WTC11 (cell line): ENCODE measurements at regions not wholly inside any gene's neighbourhood (a gene's known extent, or its start where the extent isn't known, plus 50 kb on each side); places are given as distances from the start of the nearest gene placed in this dataset.

Source experiments
- FOXJ3 ChIP-seq: sonication (generic); formaldehyde crosslinking; IDR thresholded peaks from 2 replicates; pipeline ENCODE4 v1.9.0; 2021; ENCODE audit warnings: missing genetic modification reagents, mild to moderate bottlenecking, borderline replicate concordance
- IRF2 ChIP-seq: sonication (generic); formaldehyde crosslinking; IDR thresholded peaks from 2 replicates; pipeline ENCODE4 v1.8.0; 2022; ENCODE audit warnings: low read depth, missing genetic modification reagents, borderline replicate concordance
- NFE2L1 ChIP-seq: sonication (generic); formaldehyde crosslinking; IDR thresholded peaks from 2 replicates; pipeline ENCODE4 v1.8.1; 2023; ENCODE audit warnings: missing genetic modification reagents

- TF ChIP-seq IRF2 (CRISPR knock-in tag) (no peak), FOXJ3 (no peak), NFE2L1 (CRISPR knock-in tag) (no peak)
Measured at GRCh38 chr5:89537800-89538199, 654.8 kb upstream of the MEF2C start.
